Fibroblast of lung (primary cell): ENCODE measurements at regions not wholly inside any gene's neighbourhood (a gene's known extent, or its start where the extent isn't known, plus 50 kb on each side); places are given as distances from the start of the nearest gene placed in this dataset.

Experiments used
- DNase-seq, 2 donors: peaks; one replicate each; pipeline versions ENCODE4 v3.0.0 to v3.0.0-alpha.2; 2010; ENCODE audit warnings: low read depth in 2 of 2
- H2AFZ ChIP-seq: 2 replicates; pipeline ENCODE4 v1.5.1; 2012; ENCODE audit warnings: low read length, control low read depth, inconsistent platforms
- H3K27ac ChIP-seq: 2 replicates; pipeline ENCODE4 v1.5.1; 2011; ENCODE audit warnings: low read length, control low read depth; ENCODE audit not compliant: insufficient read depth
- H3K27me3 ChIP-seq: 2 replicates; pipeline ENCODE4 v1.5.1; 2011; ENCODE audit warnings: mild to moderate bottlenecking, low read length; ENCODE audit not compliant: control insufficient read depth, insufficient read depth
- H3K36me3 ChIP-seq: 2 replicates; pipeline ENCODE4 v1.5.1; 2011; ENCODE audit warnings: low read length; ENCODE audit not compliant: control insufficient read depth, insufficient read depth
- H3K4me1 ChIP-seq: 2 replicates; pipeline ENCODE4 v1.5.1; 2011; ENCODE audit warnings: low read length; ENCODE audit not compliant: control insufficient read depth, insufficient read depth; ENCODE audit errors: extremely low read depth
- H3K4me2 ChIP-seq: 2 replicates; pipeline ENCODE4 v1.5.1; 2011; ENCODE audit warnings: low read length, control low read depth; ENCODE audit not compliant: insufficient read depth; ENCODE audit errors: extremely low read depth
- H3K4me3 ChIP-seq, 4 experiments: fragments of 200-600 bp in 1 of 4; sonication (generic) in 1 of 4; replicated peaks in 1 of 4; 2 replicates each; pipeline ENCODE4 v1.5.1; 2011 to 2016; ENCODE audit warnings: low read length in 4 of 4, low read depth in 3 of 4, mild to moderate bottlenecking in 3 of 4, control low read depth in 2 of 4, inconsistent platforms in 1 of 4, mixed read lengths in 1 of 4; ENCODE audit not compliant: insufficient read depth in 1 of 4; ENCODE audit errors: control extremely low read depth in 1 of 4
- H3K79me2 ChIP-seq: 2 replicates; pipeline ENCODE4 v1.5.1; 2012; ENCODE audit warnings: mild to moderate bottlenecking, low read length, inconsistent platforms; ENCODE audit not compliant: control insufficient read depth, insufficient read depth
- H3K9ac ChIP-seq: 2 replicates; pipeline ENCODE4 v1.5.1; 2011; ENCODE audit warnings: mild to moderate bottlenecking, low read length, control low read depth; ENCODE audit not compliant: insufficient read depth
- H3K9me3 ChIP-seq: 2 replicates; pipeline ENCODE4 v1.5.1; 2012; ENCODE audit warnings: low read depth, low read length; ENCODE audit not compliant: control insufficient read depth, insufficient read depth
- H4K20me1 ChIP-seq: 2 replicates; pipeline ENCODE4 v1.5.1; 2011; ENCODE audit warnings: low read length; ENCODE audit not compliant: control insufficient read depth, insufficient read depth; ENCODE audit errors: extremely low read depth
- EZH2 ChIP-seq: IDR thresholded peaks from 2 replicates; pipeline ENCODE4 v1.5.1; 2012; ENCODE audit warnings: low read length, control low read depth, mild to moderate bottlenecking; ENCODE audit errors: missing control alignments
- TF ChIP-seq, protein P1 (sequence below), 2 donors: IDR thresholded peaks in 1 of 2; conservative IDR thresholded peaks in 1 of 2; 1 replicate in 1 of 2; 2 replicates in 1 of 2; pipeline ENCODE4 v1.5.1; 2011 to 2012; ENCODE audit warnings: low read length in 2 of 2, control low read depth in 1 of 2, inconsistent platforms in 1 of 2, low read depth in 1 of 2, mild to moderate bottlenecking in 1 of 2

DNA sequence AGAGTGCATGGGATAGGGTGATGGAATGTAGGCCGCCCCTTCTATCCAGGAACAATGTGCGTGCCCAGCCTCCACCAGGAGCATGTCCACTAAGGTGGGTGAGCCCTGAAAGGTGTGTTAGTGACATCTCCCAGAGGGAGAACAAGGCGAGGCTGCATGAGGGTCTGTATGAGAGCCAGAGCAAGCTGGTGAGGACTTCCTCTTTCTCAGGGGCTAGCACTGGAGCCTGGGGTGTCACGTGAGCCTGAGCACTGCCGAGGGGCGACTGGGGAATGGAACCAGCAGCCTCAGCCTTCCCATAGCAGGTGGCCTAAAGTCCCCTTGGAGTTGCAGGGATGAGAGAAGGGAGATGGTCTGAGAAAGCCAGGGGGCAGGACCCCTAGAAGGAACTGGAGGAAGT, 156.3 kb upstream of the COBL start:
- Histone ChIP-seq H3K9ac (no peak overlapping the region), H3K27me3 (no peaks in the 10 kb centered on the region), H3K9me3 (no peaks in the 10 kb centered on the region), H2AFZ (no peak overlapping the region), H3K4me2 (no peak overlapping the region), H3K27ac (no peak overlapping the region), H3K4me1 (no peaks in the 10 kb centered on the region), H3K4me3 (no peak overlapping the region), H3K36me3 (no peaks in the 10 kb centered on the region), H3K79me2 (no peaks in the 10 kb centered on the region), H4K20me1 (no peaks in the 10 kb centered on the region)
- TF ChIP-seq, protein P1, sequence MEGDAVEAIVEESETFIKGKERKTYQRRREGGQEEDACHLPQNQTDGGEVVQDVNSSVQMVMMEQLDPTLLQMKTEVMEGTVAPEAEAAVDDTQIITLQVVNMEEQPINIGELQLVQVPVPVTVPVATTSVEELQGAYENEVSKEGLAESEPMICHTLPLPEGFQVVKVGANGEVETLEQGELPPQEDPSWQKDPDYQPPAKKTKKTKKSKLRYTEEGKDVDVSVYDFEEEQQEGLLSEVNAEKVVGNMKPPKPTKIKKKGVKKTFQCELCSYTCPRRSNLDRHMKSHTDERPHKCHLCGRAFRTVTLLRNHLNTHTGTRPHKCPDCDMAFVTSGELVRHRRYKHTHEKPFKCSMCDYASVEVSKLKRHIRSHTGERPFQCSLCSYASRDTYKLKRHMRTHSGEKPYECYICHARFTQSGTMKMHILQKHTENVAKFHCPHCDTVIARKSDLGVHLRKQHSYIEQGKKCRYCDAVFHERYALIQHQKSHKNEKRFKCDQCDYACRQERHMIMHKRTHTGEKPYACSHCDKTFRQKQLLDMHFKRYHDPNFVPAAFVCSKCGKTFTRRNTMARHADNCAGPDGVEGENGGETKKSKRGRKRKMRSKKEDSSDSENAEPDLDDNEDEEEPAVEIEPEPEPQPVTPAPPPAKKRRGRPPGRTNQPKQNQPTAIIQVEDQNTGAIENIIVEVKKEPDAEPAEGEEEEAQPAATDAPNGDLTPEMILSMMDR (conservative IDR thresholded peaks at IDR 0.05 in 1 of 2, IDR thresholded peaks at IDR 0.05 in 1 of 2; ENCODE audit: low read depth in 1 of 2, low read length in 2 of 2) = no peak
- TF ChIP-seq EZH2 = no peak
- DNase-seq = no peak

DNA sequence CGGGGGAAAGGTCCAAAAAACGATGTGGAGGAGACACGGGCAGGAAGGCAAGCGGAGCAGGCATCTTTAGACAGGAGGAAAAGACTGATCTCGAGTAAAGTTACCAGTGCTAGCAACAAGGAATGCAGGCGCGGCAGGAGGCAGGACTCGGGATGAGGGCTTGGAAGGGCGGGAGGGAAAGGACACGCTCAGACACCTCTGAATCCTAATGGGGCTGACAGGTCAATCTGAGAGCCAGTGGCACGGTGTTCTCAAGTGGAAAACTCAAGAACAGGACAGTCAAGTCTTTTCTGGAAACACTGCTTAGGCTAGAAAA, 155.3 kb upstream of the COBL start:
- no peaks in the 10 kb centered on the region for H3K36me3 ChIP-seq
- no peaks in the 10 kb centered on the region for H4K20me1 ChIP-seq
- H3K9me3 ChIP-seq = no peaks in the 10 kb centered on the region
- no peak overlapping the region for H3K4me2 ChIP-seq
- no peaks in the 10 kb centered on the region for H3K4me1 ChIP-seq
- H3K9ac ChIP-seq = no peak overlapping the region
- no peak overlapping the region for H2AFZ ChIP-seq
- no peak for TF ChIP-seq EZH2
- TF ChIP-seq, protein P1 (conservative IDR thresholded peaks at IDR 0.05 in 1 of 2, IDR thresholded peaks at IDR 0.05 in 1 of 2; ENCODE audit: low read depth in 1 of 2, low read length in 2 of 2) = no peak
- no peaks in the 10 kb centered on the region for H3K79me2 ChIP-seq
- DNase-seq = no peak
- no peak overlapping the region for H3K27ac ChIP-seq
- H3K27me3 ChIP-seq = no peaks in the 10 kb centered on the region
- H3K4me3 ChIP-seq = no peak overlapping the region

- H3K79me2 ChIP-seq = no peaks in the 10 kb centered on the region
- H3K27ac ChIP-seq = no peak overlapping the region
- H3K27me3 ChIP-seq = no peaks in the 10 kb centered on the region
- no peak overlapping the region for H2AFZ ChIP-seq
- H4K20me1 ChIP-seq = no peaks in the 10 kb centered on the region
- no peaks in the 10 kb centered on the region for H3K36me3 ChIP-seq
- no peaks in the 10 kb centered on the region for H3K4me1 ChIP-seq
- H3K4me2 ChIP-seq = no peak overlapping the region
- TF ChIP-seq, protein P1 (conservative IDR thresholded peaks at IDR 0.05 in 1 of 2, IDR thresholded peaks at IDR 0.05 in 1 of 2; ENCODE audit: low read depth in 1 of 2, low read length in 2 of 2) = no peak
- H3K9ac ChIP-seq = no peak overlapping the region
- DNase-seq = no peak
- H3K4me3 ChIP-seq = no peak overlapping the region
- H3K9me3 ChIP-seq = no peaks in the 10 kb centered on the region
Measured at GRCh38 chr7:51471210-51471980, 154.8 kb upstream of the COBL start.
